GM18498 (cell line): ENCODE measurements at regions not wholly inside any gene's neighbourhood (a gene's known extent, or its start where the extent isn't known, plus 50 kb on each side); places are given as distances from the start of the nearest gene placed in this dataset.
"Not testable (repeated sequence)": the region's sequence is repeated elsewhere in the genome, so short reads cannot be mapped to it uniquely, and the experiment has no call there.

Source experiments
- ATAC-seq: cut with Tn5 transposase; IDR thresholded peaks from one replicate; pipeline ENCODE4 v1.9.1; 2021; ENCODE audit warnings: mild to moderate bottlenecking, moderate library complexity; ENCODE audit not compliant: unreplicated experiment

GRCh38 chr17:70278844-70279462 lies 109.6 kb downstream of the KCNJ2 start:
- ATAC-seq: no peak

GRCh38 chr17:70286391-70286790 lies 117.1 kb downstream of the KCNJ2 start:
- ATAC-seq: no peak

- no peak for ATAC-seq
These were observed 119.4 kb downstream of the KCNJ2 start for GRCh38 chr17:70288540-70289290.

GRCh38 chr17:70290770-70291169 lies 121.4 kb downstream of the KCNJ2 start:
- no peak for ATAC-seq

GRCh38 chr17:70292366-70292765 lies 123.0 kb downstream of the KCNJ2 start:
- no peak for ATAC-seq

- ATAC-seq: not testable (repeated sequence)
These were observed 124.4 kb downstream of the KCNJ2 start for GRCh38 chr17:70293564-70294310.

GRCh38 chr17:70295329-70295728 lies 126.0 kb downstream of the KCNJ2 start:
- ATAC-seq: no peak

- no peak for ATAC-seq
These were observed 126.4 kb downstream of the KCNJ2 start for GRCh38 chr17:70295731-70296130.

GRCh38 chr17:70296456-70296855 lies 127.1 kb downstream of the KCNJ2 start:
- ATAC-seq: no peak

GRCh38 chr17:70297397-70297796 lies 128.1 kb downstream of the KCNJ2 start:
- no peak for ATAC-seq

GRCh38 chr17:70298929-70299531 lies 129.7 kb downstream of the KCNJ2 start:
- no peak for ATAC-seq

GRCh38 chr17:70307430-70308225 lies 138.3 kb downstream of the KCNJ2 start:
- ATAC-seq: no peak

GRCh38 chr17:70308618-70309017 lies 139.3 kb downstream of the KCNJ2 start:
- ATAC-seq: no peak

GRCh38 chr17:70310221-70310672 lies 140.9 kb downstream of the KCNJ2 start:
- ATAC-seq: no peak

GRCh38 chr17:70313086-70313852 lies 143.9 kb downstream of the KCNJ2 start:
- ATAC-seq: no peak

GRCh38 chr17:70314096-70314495 lies 144.8 kb downstream of the KCNJ2 start:
- no peak for ATAC-seq

- ATAC-seq: no peak
These were observed 145.2 kb downstream of the KCNJ2 start for GRCh38 chr17:70314506-70314905.

GRCh38 chr17:70317421-70317820 lies 148.1 kb downstream of the KCNJ2 start:
- no peak for ATAC-seq

- ATAC-seq: no peak
These were observed 148.7 kb downstream of the KCNJ2 start for GRCh38 chr17:70318051-70318450.

GRCh38 chr17:70319516-70319915 lies 150.2 kb downstream of the KCNJ2 start:
- no peak for ATAC-seq
